Nephron (organoid): ENCODE measurements at regions not wholly inside any gene's neighbourhood (a gene's known extent, or its start where the extent isn't known, plus 50 kb on each side); places are given as distances from the start of the nearest gene placed in this dataset.

Experiments
- H3K27ac Mint-ChIP-seq, 3 experiments: 2 replicates each; pipeline ENCODE4 v1.8.0; 2020; ENCODE audit warnings: mixed read lengths in 3 of 3, mild to moderate bottlenecking in 2 of 3, moderate library complexity in 1 of 3
- H3K27me3 Mint-ChIP-seq: 2 replicates; pipeline ENCODE4 v1.8.0; 2021; ENCODE audit warnings: low read depth, mild to moderate bottlenecking, moderate library complexity, mixed read lengths
- H3K36me3 Mint-ChIP-seq: 2 replicates; pipeline ENCODE4 v1.8.0; 2020; ENCODE audit warnings: low read depth, mixed read lengths
- H3K4me1 Mint-ChIP-seq: 2 replicates; pipeline ENCODE4 v1.8.0; 2020; ENCODE audit warnings: mixed read lengths
- H3K4me3 Mint-ChIP-seq, 3 experiments: 2 replicates each; pipeline ENCODE4 v1.8.0; 2020; ENCODE audit warnings: mild to moderate bottlenecking in 3 of 3, mixed read lengths in 3 of 3, moderate library complexity in 2 of 3
- H3K9me3 Mint-ChIP-seq: 2 replicates; pipeline ENCODE4 v1.8.0; 2020; ENCODE audit warnings: mixed read lengths
- TF ChIP-seq, protein P1 (sequence below), 3 experiments: fragments of 200-600 bp; sonication (generic); IDR thresholded peaks; one replicate each; pipeline ENCODE4 v1.5.0; 2021; ENCODE audit warnings: antibody characterized with exemption in 3 of 3; ENCODE audit not compliant: unreplicated experiment in 3 of 3

DNA sequence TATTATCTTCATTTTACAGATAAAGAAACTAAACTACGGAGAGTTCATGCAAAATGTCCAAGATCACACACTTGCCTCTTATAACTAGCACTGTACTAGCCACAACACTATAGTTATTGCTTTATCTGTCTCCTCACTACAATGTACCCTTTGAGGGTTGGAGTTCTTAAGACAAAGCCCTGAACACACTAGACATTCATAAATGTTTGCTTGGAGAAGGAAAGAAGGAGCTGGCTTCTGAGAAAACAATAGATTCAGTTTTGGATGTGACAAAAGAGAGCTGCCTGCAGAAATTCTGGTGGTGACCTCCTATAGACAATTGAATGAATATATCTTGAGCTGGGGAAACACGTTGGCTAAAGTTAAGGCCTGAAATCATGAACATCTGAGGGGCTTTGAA lies 169.9 kb upstream of the ARHGEF26 start:
- Mint-ChIP-seq H3K9me3 (no peaks in the 10 kb centered on the region), H3K27ac (no peak overlapping the region), H3K4me1 (no peaks in the 10 kb centered on the region), H3K27me3 (peaks cover 3% of the 10 kb centered on the region), H3K36me3 (no peaks in the 10 kb centered on the region), H3K4me3 (no peak overlapping the region)
- TF ChIP-seq, protein P1, sequence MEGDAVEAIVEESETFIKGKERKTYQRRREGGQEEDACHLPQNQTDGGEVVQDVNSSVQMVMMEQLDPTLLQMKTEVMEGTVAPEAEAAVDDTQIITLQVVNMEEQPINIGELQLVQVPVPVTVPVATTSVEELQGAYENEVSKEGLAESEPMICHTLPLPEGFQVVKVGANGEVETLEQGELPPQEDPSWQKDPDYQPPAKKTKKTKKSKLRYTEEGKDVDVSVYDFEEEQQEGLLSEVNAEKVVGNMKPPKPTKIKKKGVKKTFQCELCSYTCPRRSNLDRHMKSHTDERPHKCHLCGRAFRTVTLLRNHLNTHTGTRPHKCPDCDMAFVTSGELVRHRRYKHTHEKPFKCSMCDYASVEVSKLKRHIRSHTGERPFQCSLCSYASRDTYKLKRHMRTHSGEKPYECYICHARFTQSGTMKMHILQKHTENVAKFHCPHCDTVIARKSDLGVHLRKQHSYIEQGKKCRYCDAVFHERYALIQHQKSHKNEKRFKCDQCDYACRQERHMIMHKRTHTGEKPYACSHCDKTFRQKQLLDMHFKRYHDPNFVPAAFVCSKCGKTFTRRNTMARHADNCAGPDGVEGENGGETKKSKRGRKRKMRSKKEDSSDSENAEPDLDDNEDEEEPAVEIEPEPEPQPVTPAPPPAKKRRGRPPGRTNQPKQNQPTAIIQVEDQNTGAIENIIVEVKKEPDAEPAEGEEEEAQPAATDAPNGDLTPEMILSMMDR (IDR thresholded peaks at IDR 0.05; ENCODE audit: unreplicated experiment in 3 of 3), result no peak

DNA sequence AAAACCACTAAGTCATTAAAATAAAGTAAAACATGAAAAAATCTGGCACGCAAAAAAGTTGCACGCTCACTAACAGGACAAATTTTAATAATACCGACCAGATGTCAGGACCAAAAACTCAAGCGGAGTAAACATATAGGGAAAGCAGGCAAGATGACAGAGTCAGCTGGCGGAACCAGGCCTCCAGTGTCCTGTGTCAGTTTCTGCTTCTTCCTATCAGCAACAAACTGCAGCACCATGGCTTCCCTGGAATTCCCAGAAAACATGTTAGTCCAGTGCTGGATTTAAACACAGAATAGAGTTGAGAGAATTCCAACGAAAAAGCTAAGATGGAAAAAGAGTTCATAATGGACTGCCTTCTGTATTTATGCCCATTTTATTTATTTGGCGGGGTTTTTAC lies 169.1 kb upstream of the ARHGEF26 start:
- TF ChIP-seq, protein P1 (IDR thresholded peaks at IDR 0.05; ENCODE audit: unreplicated experiment in 3 of 3), result no peak
- Mint-ChIP-seq H3K4me1 (no peaks in the 10 kb centered on the region), H3K27ac (no peak overlapping the region), H3K4me3 (no peak overlapping the region), H3K27me3 (peaks cover 3% of the 10 kb centered on the region), H3K36me3 (no peaks in the 10 kb centered on the region), H3K9me3 (no peaks in the 10 kb centered on the region)

DNA sequence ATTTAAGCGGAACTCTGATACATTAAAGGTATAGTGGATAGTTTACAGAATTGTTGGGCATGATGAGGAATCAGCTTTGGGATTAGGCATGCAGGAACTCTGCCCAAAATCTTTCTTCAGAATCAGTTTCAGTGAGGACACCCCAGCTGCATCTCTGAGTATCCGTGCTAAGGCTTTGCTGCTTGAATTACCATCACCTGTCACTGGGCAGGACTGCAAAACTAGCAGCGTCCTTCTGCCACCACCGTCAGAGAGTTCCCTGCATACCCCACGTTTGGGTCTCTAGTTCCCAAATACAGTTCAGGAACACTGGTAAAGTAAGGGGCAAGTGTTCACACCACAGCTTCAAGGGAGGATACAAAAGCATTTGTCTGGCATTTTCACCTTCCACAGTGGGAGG lies 164.6 kb upstream of the ARHGEF26 start:
- TF ChIP-seq, protein P1 (IDR thresholded peaks at IDR 0.05; ENCODE audit: unreplicated experiment in 3 of 3), result no peak
- H3K4me3 Mint-ChIP-seq, result no peak overlapping the region
- H3K27ac Mint-ChIP-seq, result no peak overlapping the region
- peaks cover 3% of the 10 kb centered on the region for H3K27me3 Mint-ChIP-seq
- peaks cover 28% of the 10 kb centered on the region for H3K4me1 Mint-ChIP-seq
- H3K36me3 Mint-ChIP-seq, result no peaks in the 10 kb centered on the region
- H3K9me3 Mint-ChIP-seq, result no peaks in the 10 kb centered on the region

DNA sequence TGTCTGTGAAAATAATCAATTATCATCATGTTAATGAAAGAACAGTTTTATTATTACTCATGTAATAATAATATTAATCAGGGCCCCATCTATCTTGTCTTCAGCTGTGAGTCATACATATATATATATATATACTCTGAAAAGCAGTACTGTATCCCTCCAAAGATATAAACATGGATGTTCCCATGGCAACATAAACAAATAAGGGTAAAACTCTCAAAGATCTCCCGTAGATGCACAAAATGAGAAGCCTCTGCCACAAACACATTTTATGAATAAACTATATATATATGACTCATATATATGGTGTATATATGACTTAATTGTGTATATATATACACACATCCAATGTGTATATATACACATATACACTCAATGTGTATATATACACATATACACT lies 163.8 kb upstream of the ARHGEF26 start:
- no peaks in the 10 kb centered on the region for H3K36me3 Mint-ChIP-seq
- H3K9me3 Mint-ChIP-seq, result no peaks in the 10 kb centered on the region
- peaks cover 3% of the 10 kb centered on the region for H3K27me3 Mint-ChIP-seq
- TF ChIP-seq, protein P1 (IDR thresholded peaks at IDR 0.05; ENCODE audit: unreplicated experiment in 3 of 3), result no peak
- H3K4me1 Mint-ChIP-seq, result peaks cover 32% of the 10 kb centered on the region
- H3K27ac Mint-ChIP-seq, result no peak overlapping the region
- no peak overlapping the region for H3K4me3 Mint-ChIP-seq

DNA sequence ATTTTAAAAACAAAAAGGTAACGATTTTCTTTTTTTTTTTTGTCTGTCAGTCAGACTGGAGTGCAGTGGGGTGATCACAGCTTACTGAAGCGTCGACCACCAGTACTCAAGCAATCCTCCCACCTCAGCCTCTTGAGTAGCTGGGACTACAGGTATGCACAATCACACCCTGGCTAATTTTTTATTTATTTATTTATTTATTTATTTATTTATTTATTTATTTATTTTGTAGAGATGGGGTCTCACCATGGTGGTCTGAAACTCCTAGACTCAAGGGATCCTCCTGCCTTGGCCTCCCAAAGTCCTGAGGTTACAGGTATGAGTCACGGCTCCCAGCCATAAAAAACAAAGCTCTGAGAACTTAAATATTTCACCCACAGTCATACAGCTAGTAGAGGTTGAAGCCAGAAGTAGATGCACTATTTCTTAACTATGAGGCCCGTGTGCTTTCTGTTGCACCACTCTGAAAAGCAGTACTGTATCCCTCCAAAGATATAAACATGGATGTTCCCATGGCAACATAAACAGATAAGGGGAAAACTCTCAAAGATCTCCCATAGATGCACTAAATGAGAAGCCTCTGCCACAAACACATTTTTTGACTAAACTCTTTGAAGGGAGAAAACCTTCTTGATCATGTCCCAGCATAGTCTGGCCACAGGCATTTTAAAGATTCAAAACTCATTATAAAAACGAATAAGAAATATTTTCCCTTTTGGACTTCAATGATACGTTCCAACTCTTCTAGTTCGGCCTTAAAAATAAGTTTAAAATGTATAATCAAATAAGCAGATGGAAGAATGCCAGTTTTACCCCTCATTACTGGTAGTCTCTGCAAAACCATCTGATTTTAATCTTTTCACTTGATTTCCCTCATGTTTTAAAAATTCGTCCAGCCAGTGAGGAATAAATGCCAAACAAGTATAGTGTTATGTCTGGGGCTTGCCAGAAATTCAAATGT lies 162.3 kb upstream of the ARHGEF26 start:
- Mint-ChIP-seq H3K27ac (peak overlapping the region in 2 of 3 experiments; percentile 66), H3K9me3 (no peaks in the 10 kb centered on the region), H3K4me1 (peaks cover 32% of the 10 kb centered on the region), H3K36me3 (no peaks in the 10 kb centered on the region), H3K27me3 (peaks cover 3% of the 10 kb centered on the region), H3K4me3 (no peak overlapping the region)
- TF ChIP-seq, protein P1 (IDR thresholded peaks at IDR 0.05; ENCODE audit: unreplicated experiment in 3 of 3), result no peak
